GM12891 (cell line): ENCODE measurements at regions not wholly inside any gene's neighbourhood (a gene's known extent, or its start where the extent isn't known, plus 50 kb on each side); places are given as distances from the start of the nearest gene placed in this dataset.

ENCODE experiments used
- POLR2AphosphoS5 ChIP-seq: IDR thresholded peaks from 2 replicates; pipeline ENCODE4 v1.6.1; 2011; ENCODE audit warnings: low read depth, low read length, control low read depth
- TAF1 ChIP-seq: IDR thresholded peaks from 2 replicates; pipeline ENCODE4 v1.6.1; 2011; ENCODE audit warnings: low read depth, low read length, control low read depth

DNA sequence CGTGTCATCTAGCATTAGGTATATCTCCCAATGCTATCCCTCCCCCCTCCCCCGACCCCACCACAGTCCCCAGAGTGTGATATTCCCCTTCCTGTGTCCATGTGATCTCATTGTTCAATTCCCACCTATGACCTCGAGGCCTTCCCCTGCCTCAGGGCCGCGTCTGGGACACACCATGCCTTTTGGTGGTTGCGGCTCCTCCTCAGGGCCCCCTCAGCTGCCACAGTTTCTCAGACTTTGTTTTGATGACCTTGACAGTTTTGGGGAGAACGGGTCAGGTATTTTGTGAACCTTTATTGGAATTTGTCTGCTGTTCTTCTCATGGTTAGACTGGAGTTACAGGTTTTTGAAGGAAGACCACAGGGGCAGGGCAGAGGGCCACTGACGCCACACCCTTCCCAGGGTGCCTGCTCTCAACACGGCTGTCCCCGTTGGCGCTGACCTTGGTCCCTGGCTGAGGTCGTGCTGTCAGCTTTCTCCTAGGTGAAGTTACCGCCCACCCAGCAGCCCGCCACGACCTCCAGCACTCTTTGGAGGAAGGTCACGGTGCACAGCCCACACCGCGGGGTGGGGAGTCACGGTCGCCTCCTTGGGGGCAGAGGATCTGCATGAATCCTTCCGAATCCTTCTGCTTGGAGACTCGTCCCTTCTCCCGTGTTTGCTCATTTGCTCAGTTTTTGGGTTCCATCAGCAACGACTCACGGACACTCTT is 130.5 kb downstream of the KIF26A start:
- no peak for TF ChIP-seq TAF1
- TF ChIP-seq POLR2AphosphoS5, result no peak
